BLaER1 (cell line): ENCODE measurements at regions not wholly inside any gene's neighbourhood (a gene's known extent, or its start where the extent isn't known, plus 50 kb on each side); places are given as distances from the start of the nearest gene placed in this dataset.

Experiments
- H3K27ac ChIP-seq: shearing (Covaris generic); formaldehyde crosslinking; 2 replicates; pipeline ENCODE4 v1.8.1; 2022
- H3K27me3 ChIP-seq: shearing (Covaris generic); formaldehyde crosslinking; 2 replicates; pipeline ENCODE4 v1.8.1; 2022
- H3K36me3 ChIP-seq: shearing (Covaris generic); formaldehyde crosslinking; 2 replicates; pipeline ENCODE4 v1.8.1; 2022
- H3K4me1 ChIP-seq: shearing (Covaris generic); formaldehyde crosslinking; 2 replicates; pipeline ENCODE4 v1.8.1; 2022
- H3K4me2 ChIP-seq: shearing (Covaris generic); formaldehyde crosslinking; 2 replicates; pipeline ENCODE4 v1.8.1; 2022
- H3K4me3 ChIP-seq: shearing (Covaris generic); formaldehyde crosslinking; 2 replicates; pipeline ENCODE4 v1.8.1; 2022
- H3K9ac ChIP-seq: shearing (Covaris generic); formaldehyde crosslinking; 2 replicates; pipeline ENCODE4 v1.8.1; 2022
- H3K9me3 ChIP-seq: shearing (Covaris generic); formaldehyde crosslinking; 2 replicates; pipeline ENCODE4 v1.8.1; 2022
- H4K20me1 ChIP-seq: shearing (Covaris generic); formaldehyde crosslinking; 2 replicates; pipeline ENCODE4 v1.8.1; 2022
- Cebpa-rat ChIP-seq: shearing (Covaris generic); IDR thresholded peaks from 2 replicates; pipeline ENCODE4 v1.8.1; 2022

DNA sequence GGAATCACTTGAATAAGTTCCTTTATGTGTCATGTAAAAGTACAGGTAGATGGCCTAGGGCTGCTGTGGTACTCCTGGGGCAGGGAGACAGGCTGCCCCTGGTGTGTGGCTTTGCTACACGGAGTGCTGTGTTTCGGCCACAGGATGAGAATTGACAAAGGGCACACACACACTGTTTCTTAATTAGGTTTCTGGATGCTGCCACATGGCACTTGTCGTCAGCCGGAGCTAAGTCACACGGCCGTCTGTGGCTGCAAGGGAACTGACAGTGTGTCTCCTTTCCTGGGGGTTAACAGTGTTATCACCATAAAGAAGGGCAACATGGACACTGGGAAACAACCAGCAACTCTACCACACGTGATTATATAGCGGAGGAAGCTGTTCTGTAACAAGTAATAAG, 55.7 kb upstream of the CREB5 start:
- no peaks in the 10 kb centered on the region; the same call in 1 of the 2 replicates for H3K9me3 ChIP-seq
- H3K4me1 ChIP-seq = peaks cover 9% of the 10 kb centered on the region
- no peak overlapping the region for H3K27ac ChIP-seq
- TF ChIP-seq Cebpa-rat = no peak
- no peak overlapping the region for H3K4me2 ChIP-seq
- no peak overlapping the region for H3K9ac ChIP-seq
- no peak overlapping the region for H3K4me3 ChIP-seq
- H3K27me3 ChIP-seq = no peaks in the 10 kb centered on the region
- no peaks in the 10 kb centered on the region for H4K20me1 ChIP-seq
- no peaks in the 10 kb centered on the region for H3K36me3 ChIP-seq

DNA sequence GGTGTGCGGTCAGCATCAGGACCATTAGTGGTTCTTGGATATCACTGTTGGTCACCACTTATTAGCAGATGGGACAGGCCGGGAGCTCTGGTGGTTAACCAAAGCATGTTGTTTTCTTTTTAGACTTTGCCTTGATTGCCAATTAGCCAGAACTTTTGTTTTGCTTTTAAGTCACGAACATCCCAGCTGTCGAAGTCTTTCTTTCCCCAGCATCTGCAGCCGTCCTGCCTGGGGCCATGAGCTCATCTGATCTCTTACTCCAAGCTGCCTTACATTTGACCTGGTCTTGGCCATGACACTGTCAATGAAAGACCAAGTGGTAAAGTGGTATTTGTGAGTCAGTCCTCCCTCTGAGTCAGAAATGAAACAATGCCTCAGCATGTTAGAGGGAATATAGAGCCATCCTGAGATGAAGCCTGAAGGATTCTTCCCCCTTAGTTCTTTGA, 53.9 kb upstream of the CREB5 start:
- H3K9me3 ChIP-seq = no peaks in the 10 kb centered on the region
- H3K36me3 ChIP-seq = no peaks in the 10 kb centered on the region
- H4K20me1 ChIP-seq = no peaks in the 10 kb centered on the region
- peaks cover 20% of the 10 kb centered on the region for H3K4me1 ChIP-seq
- H3K9ac ChIP-seq = no peak overlapping the region
- H3K27me3 ChIP-seq = no peaks in the 10 kb centered on the region
- H3K27ac ChIP-seq = no peak overlapping the region
- no peak overlapping the region for H3K4me2 ChIP-seq
- TF ChIP-seq Cebpa-rat = no peak
- no peak overlapping the region for H3K4me3 ChIP-seq

DNA sequence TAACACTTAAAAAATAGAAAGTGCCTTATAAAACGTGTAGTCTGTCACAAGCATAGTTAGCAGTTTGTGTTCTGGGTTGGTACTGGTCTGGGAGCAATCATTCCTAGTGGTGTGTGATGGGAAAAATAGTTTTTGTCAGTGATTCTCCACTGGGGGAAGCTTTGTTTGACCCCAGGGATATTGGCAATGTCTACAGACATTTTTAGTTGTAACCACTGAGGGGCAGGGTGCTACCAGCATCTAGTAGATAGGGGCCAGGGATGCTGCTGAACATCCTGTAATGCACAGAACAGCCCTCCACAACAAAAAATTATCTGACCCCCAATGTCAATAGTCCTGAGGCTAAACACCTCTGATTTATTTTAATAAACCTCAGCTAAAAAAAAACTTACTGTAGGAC, 51.6 kb upstream of the CREB5 start:
- Histone ChIP-seq H3K4me2 (peak overlapping the region; percentile 65; the same call in 1 of the 2 replicates), H4K20me1 (no peaks in the 10 kb centered on the region), H3K9me3 (peaks cover 7% of the 10 kb centered on the region; the same call in 1 of the 2 replicates), H3K4me3 (no peak overlapping the region), H3K27me3 (no peaks in the 10 kb centered on the region), H3K27ac (no peak overlapping the region), H3K4me1 (peaks cover 20% of the 10 kb centered on the region), H3K9ac (no peak overlapping the region), H3K36me3 (no peaks in the 10 kb centered on the region)
- no peak for TF ChIP-seq Cebpa-rat

DNA sequence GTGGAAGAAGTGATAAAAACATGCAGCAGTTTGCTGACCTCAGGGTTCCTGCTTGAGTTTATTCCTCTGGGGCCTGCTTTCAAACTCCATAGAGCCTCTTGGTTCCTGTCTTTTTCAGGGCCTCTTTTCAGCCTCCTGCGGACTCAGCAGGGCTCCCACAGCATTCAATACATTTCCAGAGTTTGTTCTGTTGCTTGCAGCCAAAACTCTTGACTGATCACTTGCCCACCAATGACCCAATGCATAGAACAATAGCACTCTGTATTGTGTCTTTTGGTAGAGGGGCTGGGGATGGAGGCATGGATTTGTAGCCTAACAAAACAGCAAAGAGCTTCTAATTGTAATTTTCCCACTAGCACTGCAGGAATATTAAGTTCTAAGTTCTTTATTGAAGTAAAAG, 50.8 kb upstream of the CREB5 start:
- Histone ChIP-seq H3K4me1 (peaks cover 20% of the 10 kb centered on the region), H4K20me1 (no peaks in the 10 kb centered on the region), H3K4me3 (no peak overlapping the region), H3K4me2 (peak overlapping the region; percentile 65), H3K9ac (no peak overlapping the region), H3K27me3 (no peaks in the 10 kb centered on the region), H3K36me3 (no peaks in the 10 kb centered on the region), H3K27ac (0 out of 2 replicates have a peak overlapping the region, but pooled peaks have one; percentile 8), H3K9me3 (peaks cover 7% of the 10 kb centered on the region; the same call in 1 of the 2 replicates)
- no peak for TF ChIP-seq Cebpa-rat

DNA sequence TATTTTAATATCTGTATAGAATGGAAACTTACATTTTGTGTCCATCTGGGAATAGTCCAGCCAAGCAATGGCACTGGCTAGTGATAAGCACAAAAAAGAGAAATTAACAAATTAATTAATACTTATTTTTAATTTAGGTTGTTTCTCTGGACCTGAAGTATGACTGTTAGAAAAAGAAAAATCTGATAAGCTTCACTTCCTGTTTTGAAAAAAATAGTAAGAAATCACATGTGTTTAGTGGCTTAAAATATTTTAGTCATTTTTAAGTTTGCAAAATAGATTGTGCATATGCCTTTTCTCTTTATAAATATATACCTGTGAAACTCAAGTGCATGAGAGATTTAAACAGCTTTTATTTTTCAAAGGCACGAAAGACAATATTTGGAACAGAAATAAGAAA, 50.1 kb upstream of the CREB5 start:
- Histone ChIP-seq H3K9ac (no peak overlapping the region), H3K4me1 (peaks cover 20% of the 10 kb centered on the region), H4K20me1 (no peaks in the 10 kb centered on the region), H3K4me3 (no peak overlapping the region), H3K9me3 (peaks cover 7% of the 10 kb centered on the region; the same call in 1 of the 2 replicates), H3K36me3 (no peaks in the 10 kb centered on the region), H3K27ac (no peak overlapping the region), H3K27me3 (no peaks in the 10 kb centered on the region), H3K4me2 (peak overlapping the region; percentile 65)
- TF ChIP-seq Cebpa-rat = no peak
